ENCODE measurements at regions not wholly inside any gene's neighbourhood (a gene's known extent, or its start where the extent isn't known, plus 50 kb on each side); places are given as distances from the start of the nearest gene placed in this dataset.

DNA sequence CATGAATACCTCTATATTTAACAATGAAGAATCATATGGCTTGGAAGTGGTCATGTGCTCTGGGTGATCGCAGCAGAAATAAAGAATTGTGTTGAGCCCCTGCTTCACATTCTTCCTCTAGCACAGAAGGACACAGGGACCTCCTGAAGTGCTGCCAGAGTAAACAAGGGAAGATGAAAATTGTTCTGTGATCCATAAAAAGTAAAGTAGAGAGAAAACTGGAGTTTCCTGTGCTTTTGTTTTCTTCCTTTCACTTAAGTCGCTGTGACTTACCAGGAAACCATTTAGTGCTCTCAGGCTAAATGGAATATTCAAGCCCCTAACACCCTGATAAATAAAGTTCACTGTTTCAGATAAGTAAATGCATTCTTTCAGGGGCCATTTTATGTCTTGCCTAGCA is 1173.6 kb upstream of the CHAC2 start:
- TF ChIP-seq FOXP2 (optimal IDR thresholded peaks at IDR 0.05; ENCODE audit: borderline replicate concordance, extremely low read depth, extremely low read length, insufficient read depth): no peak
- no peak for TF ChIP-seq TAF1 (IDR thresholded peaks at IDR 0.05; ENCODE audit: borderline replicate concordance, insufficient read depth, low read length)
- no peak for TF ChIP-seq SIN3A (IDR thresholded peaks at IDR 0.05; ENCODE audit: borderline replicate concordance, insufficient read depth, low read length)
- TF ChIP-seq, protein P1, sequence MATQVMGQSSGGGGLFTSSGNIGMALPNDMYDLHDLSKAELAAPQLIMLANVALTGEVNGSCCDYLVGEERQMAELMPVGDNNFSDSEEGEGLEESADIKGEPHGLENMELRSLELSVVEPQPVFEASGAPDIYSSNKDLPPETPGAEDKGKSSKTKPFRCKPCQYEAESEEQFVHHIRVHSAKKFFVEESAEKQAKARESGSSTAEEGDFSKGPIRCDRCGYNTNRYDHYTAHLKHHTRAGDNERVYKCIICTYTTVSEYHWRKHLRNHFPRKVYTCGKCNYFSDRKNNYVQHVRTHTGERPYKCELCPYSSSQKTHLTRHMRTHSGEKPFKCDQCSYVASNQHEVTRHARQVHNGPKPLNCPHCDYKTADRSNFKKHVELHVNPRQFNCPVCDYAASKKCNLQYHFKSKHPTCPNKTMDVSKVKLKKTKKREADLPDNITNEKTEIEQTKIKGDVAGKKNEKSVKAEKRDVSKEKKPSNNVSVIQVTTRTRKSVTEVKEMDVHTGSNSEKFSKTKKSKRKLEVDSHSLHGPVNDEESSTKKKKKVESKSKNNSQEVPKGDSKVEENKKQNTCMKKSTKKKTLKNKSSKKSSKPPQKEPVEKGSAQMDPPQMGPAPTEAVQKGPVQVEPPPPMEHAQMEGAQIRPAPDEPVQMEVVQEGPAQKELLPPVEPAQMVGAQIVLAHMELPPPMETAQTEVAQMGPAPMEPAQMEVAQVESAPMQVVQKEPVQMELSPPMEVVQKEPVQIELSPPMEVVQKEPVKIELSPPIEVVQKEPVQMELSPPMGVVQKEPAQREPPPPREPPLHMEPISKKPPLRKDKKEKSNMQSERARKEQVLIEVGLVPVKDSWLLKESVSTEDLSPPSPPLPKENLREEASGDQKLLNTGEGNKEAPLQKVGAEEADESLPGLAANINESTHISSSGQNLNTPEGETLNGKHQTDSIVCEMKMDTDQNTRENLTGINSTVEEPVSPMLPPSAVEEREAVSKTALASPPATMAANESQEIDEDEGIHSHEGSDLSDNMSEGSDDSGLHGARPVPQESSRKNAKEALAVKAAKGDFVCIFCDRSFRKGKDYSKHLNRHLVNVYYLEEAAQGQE (IDR thresholded peaks at IDR 0.05; ENCODE audit: insufficient read depth in 1 of 2, low read depth in 2 of 2, low read length in 2 of 2): no peak
- no peak for TF ChIP-seq POLR2AphosphoS5 (IDR thresholded peaks at IDR 0.05; ENCODE audit: low read depth, low read length)

DNA sequence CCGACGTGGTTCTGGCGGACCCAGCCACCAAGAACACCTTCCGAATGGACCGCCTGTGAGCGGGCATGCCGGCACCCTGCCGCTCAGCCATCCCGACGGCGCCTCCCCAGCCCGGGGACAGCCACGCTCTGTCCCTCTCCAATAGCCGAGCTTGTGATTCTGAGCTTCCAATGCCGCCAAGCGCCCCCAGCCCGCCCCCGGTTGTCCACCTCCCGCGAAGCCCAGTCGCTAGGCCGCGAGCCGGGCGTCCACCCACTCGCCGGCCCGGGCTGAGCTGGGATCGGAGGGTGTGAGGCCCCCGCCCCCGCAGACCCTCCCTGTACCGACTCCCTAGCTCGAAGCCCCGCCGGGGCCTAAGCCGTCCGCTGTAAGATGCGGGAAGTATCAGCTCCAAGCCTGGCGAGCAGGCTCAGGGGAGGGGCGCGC is 1195.1 kb upstream of the CHAC2 start:
- TF ChIP-seq, protein P1 (IDR thresholded peaks at IDR 0.05; ENCODE audit: insufficient read depth in 1 of 2, low read depth in 2 of 2, low read length in 2 of 2): no peak
- TF ChIP-seq POLR2AphosphoS5 (IDR thresholded peaks at IDR 0.05; ENCODE audit: low read depth, low read length): no peak
- TF ChIP-seq SIN3A (IDR thresholded peaks at IDR 0.05; ENCODE audit: borderline replicate concordance, insufficient read depth, low read length): no peak
- TF ChIP-seq FOXP2 (optimal IDR thresholded peaks at IDR 0.05; ENCODE audit: borderline replicate concordance, extremely low read depth, extremely low read length, insufficient read depth): no peak
- no peak for TF ChIP-seq TAF1 (IDR thresholded peaks at IDR 0.05; ENCODE audit: borderline replicate concordance, insufficient read depth, low read length)

DNA sequence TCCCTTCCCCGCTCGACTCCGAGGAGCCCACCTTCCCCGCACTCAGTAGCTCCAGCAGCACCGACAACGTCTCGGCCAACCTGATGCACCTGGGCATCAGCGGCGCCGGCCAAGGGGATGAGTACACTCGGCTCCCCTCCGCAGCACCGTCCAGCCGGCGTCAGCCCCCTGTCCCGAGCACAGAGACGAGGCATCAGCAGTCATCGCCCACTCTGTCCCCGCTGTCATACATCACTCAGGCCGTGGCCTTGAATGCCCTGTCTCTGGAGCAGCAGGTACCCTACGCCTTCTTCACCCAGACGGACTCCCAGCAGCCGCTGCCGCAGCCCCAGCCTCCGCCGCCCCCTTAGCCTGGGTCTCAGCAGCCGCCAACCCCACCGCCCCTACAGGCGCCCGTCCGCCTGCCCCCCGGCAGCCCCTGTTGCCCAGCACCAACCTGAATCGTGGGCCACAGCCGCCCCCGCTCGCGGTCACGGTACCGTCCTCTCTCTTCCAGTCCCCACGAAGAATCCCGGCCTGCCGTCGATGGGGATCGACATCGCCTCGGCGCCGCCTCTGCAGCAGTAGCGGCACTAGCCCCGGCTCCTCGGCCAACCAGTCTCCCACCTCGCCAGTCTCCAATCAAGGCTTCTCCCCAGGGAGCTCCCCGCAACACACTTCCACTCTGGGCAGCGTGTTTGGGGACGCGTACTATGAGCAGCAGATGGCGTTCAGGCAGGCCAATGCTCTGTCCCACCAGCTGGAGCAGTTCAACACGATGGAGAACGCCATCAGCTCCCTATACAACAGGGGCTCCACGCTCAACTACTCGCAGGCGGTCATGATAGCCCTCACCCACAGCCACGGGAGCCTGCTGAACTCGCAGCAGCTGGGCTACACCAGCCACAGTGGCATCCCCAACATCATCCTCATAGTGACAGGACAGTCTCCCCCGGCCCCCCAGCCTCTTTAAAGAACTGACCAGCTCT is 1195.9 kb upstream of the CHAC2 start:
- TF ChIP-seq SIN3A (IDR thresholded peaks at IDR 0.05; ENCODE audit: borderline replicate concordance, insufficient read depth, low read length) (no peak), POLR2AphosphoS5 (IDR thresholded peaks at IDR 0.05; ENCODE audit: low read depth, low read length) (no peak), TAF1 (IDR thresholded peaks at IDR 0.05; ENCODE audit: borderline replicate concordance, insufficient read depth, low read length) (no peak), FOXP2 (optimal IDR thresholded peaks at IDR 0.05; ENCODE audit: borderline replicate concordance, extremely low read depth, extremely low read length, insufficient read depth) (no peak)
- TF ChIP-seq, protein P1 (IDR thresholded peaks at IDR 0.05; ENCODE audit: insufficient read depth in 1 of 2, low read depth in 2 of 2, low read length in 2 of 2): no peak

DNA sequence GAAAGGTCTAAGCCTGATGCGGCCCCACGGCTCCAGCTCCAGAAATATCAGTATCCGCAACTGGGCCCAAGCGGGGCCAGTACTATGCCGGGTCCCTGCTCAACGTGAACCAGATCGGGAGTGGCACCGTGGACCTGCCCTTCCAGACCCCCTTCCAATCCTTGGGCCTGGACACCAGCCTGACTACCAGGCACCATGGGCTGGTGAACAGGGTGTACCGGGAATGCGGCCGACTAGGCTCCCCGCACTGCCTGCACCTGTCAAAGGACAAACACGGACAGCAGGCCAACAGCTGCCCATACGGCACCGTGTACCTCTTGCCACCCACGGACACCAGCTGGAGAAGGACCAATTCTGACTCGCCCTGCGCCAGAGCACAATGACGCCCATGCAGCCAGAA is 1196.9 kb upstream of the CHAC2 start:
- no peak for TF ChIP-seq POLR2AphosphoS5 (IDR thresholded peaks at IDR 0.05; ENCODE audit: low read depth, low read length)
- no peak for TF ChIP-seq TAF1 (IDR thresholded peaks at IDR 0.05; ENCODE audit: borderline replicate concordance, insufficient read depth, low read length)
- TF ChIP-seq, protein P1 (IDR thresholded peaks at IDR 0.05; ENCODE audit: insufficient read depth in 1 of 2, low read depth in 2 of 2, low read length in 2 of 2): no peak

Measured in PFSK-1 (cell line).